ENCODE measurements at regions not wholly inside any gene's neighbourhood (a gene's known extent, or its start where the extent isn't known, plus 50 kb on each side); places are given as distances from the start of the nearest gene placed in this dataset.

DNA sequence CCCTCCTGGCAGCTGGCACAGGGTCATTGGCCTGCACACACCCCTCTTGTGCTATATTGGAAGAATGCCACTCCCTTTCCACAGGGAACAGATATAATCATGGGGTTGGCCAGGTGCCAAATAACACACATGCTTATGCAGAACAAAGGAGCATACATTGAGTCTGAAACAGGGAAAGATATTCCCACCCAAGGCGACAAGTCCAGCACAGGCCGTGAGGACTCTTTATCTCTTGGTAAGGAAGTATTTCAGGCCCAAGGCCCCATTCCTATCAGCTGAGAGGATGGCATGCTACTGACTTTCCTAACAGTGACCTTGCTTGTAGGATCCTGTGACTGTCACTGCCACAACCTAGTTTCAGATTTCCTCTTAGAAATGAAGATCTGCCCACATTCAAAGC, 59.0 kb upstream of the STXBP6 start:
- TF ChIP-seq, protein P1, sequence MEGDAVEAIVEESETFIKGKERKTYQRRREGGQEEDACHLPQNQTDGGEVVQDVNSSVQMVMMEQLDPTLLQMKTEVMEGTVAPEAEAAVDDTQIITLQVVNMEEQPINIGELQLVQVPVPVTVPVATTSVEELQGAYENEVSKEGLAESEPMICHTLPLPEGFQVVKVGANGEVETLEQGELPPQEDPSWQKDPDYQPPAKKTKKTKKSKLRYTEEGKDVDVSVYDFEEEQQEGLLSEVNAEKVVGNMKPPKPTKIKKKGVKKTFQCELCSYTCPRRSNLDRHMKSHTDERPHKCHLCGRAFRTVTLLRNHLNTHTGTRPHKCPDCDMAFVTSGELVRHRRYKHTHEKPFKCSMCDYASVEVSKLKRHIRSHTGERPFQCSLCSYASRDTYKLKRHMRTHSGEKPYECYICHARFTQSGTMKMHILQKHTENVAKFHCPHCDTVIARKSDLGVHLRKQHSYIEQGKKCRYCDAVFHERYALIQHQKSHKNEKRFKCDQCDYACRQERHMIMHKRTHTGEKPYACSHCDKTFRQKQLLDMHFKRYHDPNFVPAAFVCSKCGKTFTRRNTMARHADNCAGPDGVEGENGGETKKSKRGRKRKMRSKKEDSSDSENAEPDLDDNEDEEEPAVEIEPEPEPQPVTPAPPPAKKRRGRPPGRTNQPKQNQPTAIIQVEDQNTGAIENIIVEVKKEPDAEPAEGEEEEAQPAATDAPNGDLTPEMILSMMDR (conservative IDR thresholded peaks at IDR 0.05 in 1 of 2, IDR thresholded peaks at IDR 0.05 in 1 of 2; ENCODE audit: low read depth in 1 of 2, low read length in 2 of 2) = no peak
- TF ChIP-seq EZH2 (IDR thresholded peaks at IDR 0.05; ENCODE audit: low read length, missing control alignments) = no peak

Measured in fibroblast of lung (primary cell).